H1 (cell line): ENCODE measurements at regions not wholly inside any gene's neighbourhood (a gene's known extent, or its start where the extent isn't known, plus 50 kb on each side); places are given as distances from the start of the nearest gene placed in this dataset.

Source experiments
- CTCF ChIA-PET: fragments of 300-600 bp; sonication (Branson Sonifier 250); formaldehyde crosslinking; loops from one replicate; lab custom pipeline; 2021; ENCODE audit not compliant: partially characterized antibody; lab: Charles Lee
- POLR2A ChIA-PET: fragments of 300-600 bp; sonication (Branson Sonifier 250); formaldehyde crosslinking; loops from one replicate; lab custom pipeline; 2021; ENCODE audit warnings: inconsistent platforms; ENCODE audit not compliant: partially characterized antibody; lab: Charles Lee
- DNase-seq, 2 experiments: peaks; one replicate each; pipeline versions ENCODE4 v3.0.0 to v3.0.0-alpha.2; 2010 to 2022; ENCODE audit warnings: low spot score in 2 of 2, low read depth in 1 of 2, mixed read lengths in 1 of 2
- FAIRE-seq: peaks from 2 replicates; lab custom pipeline; 2011; peaks lifted over from hg19 to GRCh38; lab: Jason Lieb, UNC
- H2AFZ ChIP-seq: 2 replicates; pipeline ENCODE4 v1.8.1; 2012; ENCODE audit warnings: low read length, inconsistent platforms
- H2AK5ac ChIP-seq: 2 replicates; pipeline ENCODE4 v1.6.1; 2013; ENCODE audit warnings: low read depth, low read length
- H2BK120ac ChIP-seq: replicated peaks from 2 replicates; pipeline ENCODE3; 2013; ENCODE audit warnings: low read depth, low read length, inconsistent platforms
- H2BK12ac ChIP-seq: 2 replicates; pipeline ENCODE4 v1.6.1; 2013; ENCODE audit warnings: low read depth, low read length
- H2BK15ac ChIP-seq: 2 replicates; pipeline ENCODE4 v1.6.1; 2013; ENCODE audit warnings: low read length
- H2BK20ac ChIP-seq: 2 replicates; pipeline ENCODE4 v1.6.1; 2013; ENCODE audit warnings: low read length
- H2BK5ac ChIP-seq: 2 replicates; pipeline ENCODE4 v1.6.1; 2013; ENCODE audit warnings: low read depth, low read length
- H3K14ac ChIP-seq: 2 replicates; pipeline ENCODE4 v1.6.1; 2013; ENCODE audit warnings: inconsistent platforms; ENCODE audit not compliant: insufficient read length
- H3K18ac ChIP-seq: 2 replicates; pipeline ENCODE4 v1.6.1; 2013; ENCODE audit warnings: low read length; ENCODE audit errors: extremely low read depth
- H3K23ac ChIP-seq: 2 replicates; pipeline ENCODE4 v1.6.1; 2013; ENCODE audit warnings: inconsistent platforms; ENCODE audit not compliant: insufficient read length
- H3K23me2 ChIP-seq: 2 replicates; pipeline ENCODE4 v1.6.1; 2013; ENCODE audit warnings: low read depth, low read length
- H3K27ac ChIP-seq: 2 replicates; pipeline ENCODE4 v1.6.1; 2011; ENCODE audit warnings: low read depth, low read length, inconsistent platforms
- H3K27me3 ChIP-seq, 4 experiments: replicated peaks in 1 of 4; 1 replicate in 1 of 4; 2 replicates in 3 of 4; pipeline versions ENCODE4 v1.6.1 to v1.8.1; 2011 to 2013; ENCODE audit warnings: low read length in 3 of 4, mild to moderate bottlenecking in 3 of 4, inconsistent platforms in 2 of 4, mixed read lengths in 2 of 4, moderate library complexity in 1 of 4; ENCODE audit not compliant: control insufficient read depth in 3 of 4, insufficient read depth in 3 of 4; ENCODE audit errors: extremely low read depth in 1 of 4
- H3K36me3 ChIP-seq, 4 experiments: 2 replicates each; pipeline versions ENCODE4 v1.6.1 to v1.8.1; 2011 to 2013; ENCODE audit warnings: mild to moderate bottlenecking in 4 of 4, low read length in 3 of 4, moderate library complexity in 2 of 4, control low read depth in 1 of 4, inconsistent platforms in 1 of 4; ENCODE audit not compliant: insufficient read depth in 4 of 4, control insufficient read depth in 2 of 4
- H3K4ac ChIP-seq: replicated peaks from 2 replicates; pipeline ENCODE3; 2013; ENCODE audit warnings: low read length, low read depth, mixed read lengths, inconsistent platforms; ENCODE audit not compliant: insufficient read length
- H3K4me1 ChIP-seq, 4 experiments: replicated peaks in 1 of 4; 1 replicate in 1 of 4; 2 replicates in 3 of 4; pipeline versions ENCODE4 v1.6.1 to v1.8.1; 2011 to 2013; ENCODE audit warnings: low read length in 3 of 4, inconsistent platforms in 2 of 4, mixed read lengths in 1 of 4; ENCODE audit not compliant: insufficient read depth in 4 of 4, control insufficient read depth in 3 of 4
- H3K4me2 ChIP-seq, 2 experiments: 2 replicates each; pipeline versions ENCODE4 v1.6.1 to v1.8.1; 2011 to 2013; ENCODE audit warnings: low read depth in 2 of 2, low read length in 2 of 2, control low read depth in 1 of 2, inconsistent platforms in 1 of 2, mild to moderate bottlenecking in 1 of 2; ENCODE audit not compliant: insufficient read depth in 1 of 2
- H3K4me3 ChIP-seq, 4 experiments: fragments of 200-600, 300-600 bp in 1 of 4; sonication (generic), shearing (Covaris generic), sonication (Bioruptor Twin) in 1 of 4; 2 replicates each; pipeline versions ENCODE4 v1.5.1 to v1.8.1; 2011 to 2016; ENCODE audit warnings: low read length in 4 of 4, low read depth in 3 of 4, control low read depth in 2 of 4, inconsistent platforms in 2 of 4, mild to moderate bottlenecking in 2 of 4, mixed read lengths in 1 of 4, moderate library complexity in 1 of 4; ENCODE audit not compliant: insufficient read depth in 2 of 4; ENCODE audit errors: extremely low read depth in 1 of 4
- H3K56ac ChIP-seq: replicated peaks from 2 replicates; pipeline ENCODE3; 2013; ENCODE audit warnings: low read depth, mild to moderate bottlenecking, mixed read lengths, low read length, inconsistent platforms; ENCODE audit not compliant: insufficient read length
- H3K79me1 ChIP-seq: 2 replicates; pipeline ENCODE4 v1.6.1; 2013; ENCODE audit warnings: low read depth, low read length, control low read depth
- H3K79me2 ChIP-seq, 2 experiments: 2 replicates each; pipeline versions ENCODE4 v1.6.1 to v1.8.1; 2012 to 2013; ENCODE audit warnings: low read length in 2 of 2, mild to moderate bottlenecking in 2 of 2, inconsistent platforms in 1 of 2; ENCODE audit not compliant: insufficient read depth in 2 of 2, control insufficient read depth in 1 of 2
- H3K9ac ChIP-seq, 4 experiments: replicated peaks in 1 of 4; 1 replicate in 1 of 4; 2 replicates in 3 of 4; pipeline versions ENCODE4 v1.6.1 to v1.8.1; 2011 to 2013; ENCODE audit warnings: low read depth in 3 of 4, low read length in 3 of 4, control low read depth in 2 of 4, mild to moderate bottlenecking in 2 of 4, moderate library complexity in 2 of 4, inconsistent platforms in 1 of 4; ENCODE audit errors: extremely low read depth in 1 of 4
- H3K9me3 ChIP-seq, 2 experiments: 2 replicates each; pipeline versions ENCODE4 v1.6.1 to v1.8.1; 2012 to 2013; ENCODE audit warnings: mild to moderate bottlenecking in 2 of 2, moderate library complexity in 2 of 2, control low read depth in 1 of 2, inconsistent platforms in 1 of 2, low read depth in 1 of 2, low read length in 1 of 2, mixed read lengths in 1 of 2; ENCODE audit not compliant: insufficient read depth in 2 of 2
- H4K20me1 ChIP-seq, 2 experiments: replicated peaks in 1 of 2; 2 replicates each; pipeline versions ENCODE3 to v1.8.1; 2011 to 2013; ENCODE audit warnings: inconsistent platforms in 2 of 2, low read length in 2 of 2, mild to moderate bottlenecking in 1 of 2; ENCODE audit not compliant: insufficient read depth in 2 of 2, control insufficient read depth in 1 of 2
- H4K5ac ChIP-seq: 2 replicates; pipeline ENCODE4 v1.6.1; 2013; ENCODE audit warnings: low read length, low read depth, mixed read lengths, inconsistent platforms; ENCODE audit not compliant: insufficient read length
- H4K8ac ChIP-seq: 2 replicates; pipeline ENCODE4 v1.8.0; 2013; ENCODE audit warnings: mild to moderate bottlenecking, moderate library complexity, low read length, inconsistent platforms; ENCODE audit not compliant: insufficient read depth; ENCODE audit errors: extremely low read depth
- H4K91ac ChIP-seq: replicated peaks from 2 replicates; pipeline ENCODE3; 2013; ENCODE audit warnings: low read length, mixed read lengths, inconsistent platforms; ENCODE audit not compliant: insufficient read length
- ASH2L ChIP-seq: fragments of 200-600, 300-600 bp; sonication (generic); IDR thresholded peaks from one replicate; pipeline ENCODE4 v1.7.1; 2017; ENCODE audit warnings: low read length
- HDAC6 ChIP-seq: IDR thresholded peaks from one replicate; pipeline ENCODE4 v1.7.1; 2012; ENCODE audit warnings: low read depth, mild to moderate bottlenecking, inconsistent platforms, low read length, moderate library complexity
- SRF ChIP-seq: IDR thresholded peaks from 2 replicates; pipeline ENCODE4 v1.6.1; 2011; ENCODE audit warnings: mild to moderate bottlenecking, low read depth, low read length, moderate library complexity
- TCF12 ChIP-seq: IDR thresholded peaks from 2 replicates; pipeline ENCODE4 v1.6.1; 2011; ENCODE audit warnings: low read depth, mild to moderate bottlenecking, low read length
- WGBS, 2 experiments: shearing (Covaris generic) in 1 of 2; methylation state at CpG; one replicate each; pipeline versions ENCODE4 v1.1.6 to v1.1.7; 2013 to 2015; ENCODE audit warnings: low lambda C conversion rate in 2 of 2, mixed read lengths in 2 of 2, inconsistent platforms in 1 of 2, low coverage in 1 of 2, missing lambda C conversion rate in 1 of 2; ENCODE audit not compliant: insufficient replicate concordance in 2 of 2, insufficient coverage in 1 of 2, insufficient read length in 1 of 2; ENCODE audit errors: extremely low coverage in 1 of 2, missing lambda C conversion rate in 1 of 2; 5-methylcytosine and 5-hydroxymethylcytosine counted together

GRCh38 chr2:239839306-239839705 lies 185.8 kb downstream of the NDUFA10 start:
- H3K27me3 ChIP-seq: no peaks in the 10 kb centered on the region
- H4K8ac ChIP-seq: no peak overlapping the region
- H2AK5ac ChIP-seq: no peak overlapping the region
- no peaks in the 10 kb centered on the region for H3K23me2 ChIP-seq
- H3K23ac ChIP-seq: no peak overlapping the region
- WGBS, 2 experiments: 69% methylated on average over 5 of the region's 5 CpGs; no CpG with 5 or more reads in 1 of the 2 experiments
- H3K4me3 ChIP-seq: no peak overlapping the region
- H3K79me1 ChIP-seq: no peaks in the 10 kb centered on the region
- ChIA-PET CTCF (no interaction called here), POLR2A (no interaction called here)
- no peak overlapping the region for H4K91ac ChIP-seq
- H2BK12ac ChIP-seq: no peak overlapping the region
- no peak overlapping the region for H4K5ac ChIP-seq
- no peak overlapping the region for H3K4ac ChIP-seq
- H3K4me1 ChIP-seq: no peaks in the 10 kb centered on the region
- no peak overlapping the region for H3K14ac ChIP-seq
- H3K79me2 ChIP-seq: no peaks in the 10 kb centered on the region
- H2BK5ac ChIP-seq: no peak overlapping the region
- H2BK15ac ChIP-seq: no peak overlapping the region
- no peak for DNase-seq
- no peak overlapping the region for H3K18ac ChIP-seq
- H3K4me2 ChIP-seq: no peak overlapping the region
- no peak for FAIRE-seq
- H3K9ac ChIP-seq: no peak overlapping the region
- no peak for TF ChIP-seq ASH2L
- TF ChIP-seq TCF12: no peak
- TF ChIP-seq HDAC6: no peak
- no peak for TF ChIP-seq SRF
- H2BK20ac ChIP-seq: no peak overlapping the region
- no peaks in the 10 kb centered on the region for H4K20me1 ChIP-seq
- no peak overlapping the region for H2BK120ac ChIP-seq
- no peak overlapping the region for H3K56ac ChIP-seq
- H3K9me3 ChIP-seq: peaks cover 0 to 2% of the 10 kb centered on the region in 2 experiments; a peak in 1 of 4 replicates
- no peak overlapping the region for H3K27ac ChIP-seq
- H2AFZ ChIP-seq: no peak overlapping the region
- H3K36me3 ChIP-seq: no peaks in the 10 kb centered on the region
